HG03520 (cell line): ENCODE measurements at regions not wholly inside any gene's neighbourhood (a gene's known extent, or its start where the extent isn't known, plus 50 kb on each side); places are given as distances from the start of the nearest gene placed in this dataset.

ENCODE experiments used
- ATAC-seq: cut with Tn5 transposase; IDR thresholded peaks from one replicate; pipeline ENCODE4 v1.9.1; 2021; ENCODE audit warnings: mild to moderate bottlenecking, moderate library complexity; ENCODE audit not compliant: unreplicated experiment

GRCh38 chr20:22260506-22260905 is 323.9 kb downstream of the FOXA2 start:
- ATAC-seq, result no peak

GRCh38 chr20:22257912-22258311 is 326.5 kb downstream of the FOXA2 start:
- ATAC-seq, result no peak

GRCh38 chr20:22248051-22248667 is 336.2 kb downstream of the FOXA2 start:
- no peak for ATAC-seq

- ATAC-seq, result no peak
Observed at GRCh38 chr20:22245139-22245538, 339.2 kb downstream of the FOXA2 start.

GRCh38 chr20:22243067-22243466 is 341.3 kb downstream of the FOXA2 start:
- ATAC-seq, result no peak

- no peak for ATAC-seq
Observed at GRCh38 chr20:22241609-22242008, 342.8 kb downstream of the FOXA2 start.

- ATAC-seq, result no peak
Observed at GRCh38 chr20:22232923-22233322, 351.4 kb downstream of the FOXA2 start.

- no peak for ATAC-seq
Observed at GRCh38 chr20:22232473-22232872, 351.9 kb downstream of the FOXA2 start.

GRCh38 chr20:22226849-22227700 is 357.3 kb downstream of the FOXA2 start:
- no peak for ATAC-seq

GRCh38 chr20:22223236-22223635 is 361.1 kb downstream of the FOXA2 start:
- no peak for ATAC-seq

- no peak for ATAC-seq
Observed at GRCh38 chr20:22217712-22218352, 366.5 kb downstream of the FOXA2 start.

- no peak for ATAC-seq
Observed at GRCh38 chr20:22216984-22217383, 367.4 kb downstream of the FOXA2 start.

- no peak for ATAC-seq
Observed at GRCh38 chr20:22214296-22214695, 370.1 kb downstream of the FOXA2 start.

- no peak for ATAC-seq
Observed at GRCh38 chr20:22213271-22213670, 371.1 kb downstream of the FOXA2 start.

GRCh38 chr20:22207280-22207679 is 377.1 kb downstream of the FOXA2 start:
- no peak for ATAC-seq

- no peak for ATAC-seq
Observed at GRCh38 chr20:22204801-22205200, 379.6 kb downstream of the FOXA2 start.

- ATAC-seq, result no peak
Observed at GRCh38 chr20:22182148-22182547, 402.2 kb downstream of the FOXA2 start.

GRCh38 chr20:22180244-22180643 is 404.1 kb downstream of the FOXA2 start:
- ATAC-seq, result no peak

GRCh38 chr20:22160101-22160652 is 424.2 kb downstream of the FOXA2 start:
- ATAC-seq, result no peak

GRCh38 chr20:22159276-22159675 is 425.1 kb downstream of the FOXA2 start:
- no peak for ATAC-seq

GRCh38 chr20:22127587-22127986 is 422.1 kb downstream of the PAX1 start:
- no peak for ATAC-seq
